Stimulated activated naive CD8-positive, alpha-beta T cell treated with anti-CD3 and anti-CD28 coated beads, Interleukin-15, amount 100 ng/mL, for 72 hours (primary cell): ENCODE measurements at regions not wholly inside any gene's neighbourhood (a gene's known extent, or its start where the extent isn't known, plus 50 kb on each side); places are given as distances from the start of the nearest gene placed in this dataset.

Source experiments
- ATAC-seq: fragments of 150-1000 bp; cut with Tn5 transposase; 2 replicates; pipeline ENCODE4 v1.10.0; 2021; ENCODE audit warnings: mild to moderate bottlenecking, moderate library complexity
- DNase-seq, 2 donors: peaks; one replicate each; pipeline ENCODE4 v3.0.0; 2021 to 2022
- H3K27ac Mint-ChIP-seq, 2 donors: one replicate each; pipeline ENCODE4 v1.8.0; 2022; ENCODE audit warnings: mild to moderate bottlenecking in 2 of 2, mixed read lengths in 2 of 2, moderate library complexity in 2 of 2
- H3K27me3 Mint-ChIP-seq: one replicate; pipeline ENCODE4 v1.8.0; 2022; ENCODE audit warnings: mixed read lengths
- H3K4me1 Mint-ChIP-seq: one replicate; pipeline ENCODE4 v1.8.0; 2022; ENCODE audit warnings: mild to moderate bottlenecking, mixed read lengths
- H3K4me3 Mint-ChIP-seq, 2 donors: one replicate each; pipeline ENCODE4 v1.8.0; 2022; ENCODE audit warnings: mild to moderate bottlenecking in 2 of 2, mixed read lengths in 2 of 2, moderate library complexity in 1 of 2
- H3K9me3 Mint-ChIP-seq, 2 donors: one replicate each; pipeline ENCODE4 v1.8.0; 2022; ENCODE audit warnings: mixed read lengths in 2 of 2

DNA sequence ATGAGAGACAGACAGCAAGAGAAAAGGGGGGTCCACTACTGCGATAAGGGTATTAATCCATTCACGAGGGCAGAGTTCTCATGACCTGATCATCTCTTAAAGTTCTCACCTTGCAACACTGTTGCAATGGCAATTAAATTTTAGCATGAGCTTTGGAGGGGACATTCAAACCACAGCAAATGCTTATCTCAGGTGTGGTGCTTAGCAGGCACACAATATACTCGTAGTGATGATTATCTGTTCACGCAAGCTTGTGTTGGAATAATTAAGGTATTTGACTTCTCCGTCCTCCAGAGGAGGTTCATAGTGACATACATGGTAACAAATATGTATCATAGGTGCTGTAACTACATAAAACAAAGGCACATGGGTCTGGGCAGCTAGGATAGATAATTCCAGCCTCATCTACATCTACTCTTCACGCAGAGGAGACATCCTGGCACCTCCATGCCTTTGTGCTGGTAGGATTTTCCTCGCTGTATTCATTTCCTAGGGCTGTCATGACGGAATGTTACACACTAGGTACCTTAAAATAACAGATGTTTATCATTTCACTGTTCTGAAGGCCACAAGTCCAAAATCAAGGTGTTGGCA is 221.2 kb downstream of the RBM19 start:
- Mint-ChIP-seq H3K27me3 (peaks cover 57% of the 10 kb centered on the region), H3K9me3 (no peaks in the 10 kb centered on the region), H3K4me3 (no peak overlapping the region), H3K27ac (no peak overlapping the region), H3K4me1 (no peaks in the 10 kb centered on the region)
- ATAC-seq: no peak
- no peak for DNase-seq

DNA sequence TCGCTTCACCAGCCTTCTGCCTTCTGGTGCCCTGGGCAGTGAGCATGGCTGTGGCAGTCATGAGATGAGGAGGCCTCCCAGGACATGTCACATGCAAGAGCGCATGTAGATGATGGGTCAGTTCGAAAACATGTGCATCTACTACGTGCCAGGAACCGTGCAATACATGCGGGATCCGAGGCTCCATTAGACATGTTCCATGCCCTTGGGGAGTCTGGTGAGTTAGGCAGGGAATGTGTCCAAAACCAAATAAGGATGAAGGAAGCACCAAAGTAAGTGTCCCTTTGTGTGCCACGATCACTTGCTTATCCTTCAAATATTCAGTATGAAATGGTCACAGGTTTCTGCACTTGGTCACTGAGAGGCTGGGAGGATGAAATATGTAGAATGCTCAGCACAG is 223.3 kb downstream of the RBM19 start:
- no peaks in the 10 kb centered on the region for H3K4me1 Mint-ChIP-seq
- peaks cover 61% of the 10 kb centered on the region for H3K27me3 Mint-ChIP-seq
- H3K27ac Mint-ChIP-seq: no peak overlapping the region
- H3K9me3 Mint-ChIP-seq: no peaks in the 10 kb centered on the region
- H3K4me3 Mint-ChIP-seq: no peak overlapping the region
- DNase-seq (no peak), ATAC-seq (no peak)

DNA sequence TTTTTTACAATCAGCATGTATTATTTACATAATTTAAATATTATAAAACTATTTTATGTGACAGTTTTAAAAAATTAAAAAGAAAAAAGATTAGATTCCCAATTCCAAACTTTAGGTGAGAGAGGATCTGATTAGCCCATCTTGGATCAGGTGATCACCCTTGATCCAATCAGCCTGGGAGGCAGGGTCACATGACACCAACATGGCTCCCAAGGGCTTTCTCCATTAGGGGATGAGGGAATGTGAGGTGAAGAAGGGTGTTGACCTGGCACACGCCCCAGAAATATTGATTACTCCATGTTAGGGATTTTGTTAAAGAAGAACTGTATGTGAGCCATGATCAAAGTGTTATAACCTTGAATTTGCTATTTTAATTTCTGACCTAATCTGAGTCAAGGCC is 225.4 kb downstream of the RBM19 start:
- peaks cover 61% of the 10 kb centered on the region for H3K27me3 Mint-ChIP-seq

DNA sequence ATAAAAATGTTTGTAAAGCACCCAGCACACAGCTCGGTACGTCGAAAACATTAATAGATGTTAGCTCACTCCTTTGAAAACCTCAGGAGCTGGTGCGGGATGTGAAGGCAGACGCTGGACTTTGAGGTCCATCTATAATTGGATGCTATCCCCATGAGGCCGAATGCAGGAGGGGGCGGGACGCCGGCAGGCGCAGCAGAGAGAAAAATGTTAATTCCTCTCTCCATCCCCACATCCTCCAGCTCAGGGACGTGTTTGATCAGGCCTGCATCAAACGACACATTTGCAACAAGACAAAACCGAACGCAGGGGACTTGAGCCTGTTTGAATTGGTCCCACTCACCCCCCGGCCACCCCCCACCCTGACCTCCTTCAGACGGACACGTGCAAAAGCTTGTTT is 231.0 kb downstream of the RBM19 start:
- DNase-seq (no peak), ATAC-seq (no peak)
- H3K4me3 Mint-ChIP-seq: no peak overlapping the region
- H3K4me1 Mint-ChIP-seq: no peaks in the 10 kb centered on the region
- no peak overlapping the region for H3K27ac Mint-ChIP-seq
- peaks cover 51% of the 10 kb centered on the region for H3K27me3 Mint-ChIP-seq
- no peaks in the 10 kb centered on the region for H3K9me3 Mint-ChIP-seq

More for the DNA sequence above, 225.4 kb downstream of the RBM19 start:
- DNase-seq: no peak
- no peaks in the 10 kb centered on the region for H3K9me3 Mint-ChIP-seq
- H3K4me3 Mint-ChIP-seq: no peak overlapping the region
- ATAC-seq: no peak
- no peak overlapping the region for H3K27ac Mint-ChIP-seq
- no peaks in the 10 kb centered on the region for H3K4me1 Mint-ChIP-seq

DNA sequence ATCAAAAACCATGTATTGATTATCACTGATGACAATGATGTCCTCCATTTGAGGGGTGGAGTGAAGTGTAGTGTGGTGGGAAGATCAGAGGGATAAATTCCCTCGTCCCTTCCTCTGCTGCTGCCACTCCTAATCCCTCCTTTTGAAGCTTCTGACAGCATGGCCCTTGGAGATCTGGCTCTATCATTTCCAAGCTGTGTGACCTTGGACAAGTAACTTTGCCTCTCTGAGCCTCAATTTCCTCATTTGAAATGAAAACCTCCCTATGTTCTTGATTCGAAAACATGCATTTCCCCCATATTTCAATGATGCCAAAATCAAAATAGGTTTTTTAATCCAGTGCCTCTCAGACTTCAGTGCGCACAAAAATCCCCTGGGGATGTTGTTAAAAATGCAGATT is 231.6 kb downstream of the RBM19 start:
- ATAC-seq: no peak
- Mint-ChIP-seq H3K9me3 (no peaks in the 10 kb centered on the region), H3K4me3 (no peak overlapping the region), H3K27ac (no peak overlapping the region), H3K27me3 (peaks cover 49% of the 10 kb centered on the region), H3K4me1 (no peaks in the 10 kb centered on the region)
- no peak for DNase-seq

DNA sequence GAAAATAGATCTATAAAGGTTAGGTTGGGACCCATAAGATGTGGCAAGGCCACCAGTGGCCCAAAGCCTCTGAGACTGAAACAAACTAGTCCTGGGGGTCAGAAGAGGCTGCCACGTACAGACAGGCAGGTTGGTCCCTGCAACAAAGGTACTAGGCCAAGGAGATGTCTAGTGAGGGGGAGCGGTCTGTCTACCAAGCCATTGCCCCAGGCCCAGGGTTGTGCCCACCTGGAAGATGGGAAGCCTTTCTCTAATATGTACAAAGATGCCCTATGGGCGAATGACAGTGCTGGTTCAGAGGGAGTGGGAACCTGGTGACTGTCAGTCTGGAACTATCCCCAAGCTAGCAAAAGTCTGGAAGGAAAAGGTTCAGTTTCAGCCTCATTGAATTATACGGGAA is 233.2 kb downstream of the RBM19 start:
- ATAC-seq: no peak
- H3K4me3 Mint-ChIP-seq: no peak overlapping the region

DNA sequence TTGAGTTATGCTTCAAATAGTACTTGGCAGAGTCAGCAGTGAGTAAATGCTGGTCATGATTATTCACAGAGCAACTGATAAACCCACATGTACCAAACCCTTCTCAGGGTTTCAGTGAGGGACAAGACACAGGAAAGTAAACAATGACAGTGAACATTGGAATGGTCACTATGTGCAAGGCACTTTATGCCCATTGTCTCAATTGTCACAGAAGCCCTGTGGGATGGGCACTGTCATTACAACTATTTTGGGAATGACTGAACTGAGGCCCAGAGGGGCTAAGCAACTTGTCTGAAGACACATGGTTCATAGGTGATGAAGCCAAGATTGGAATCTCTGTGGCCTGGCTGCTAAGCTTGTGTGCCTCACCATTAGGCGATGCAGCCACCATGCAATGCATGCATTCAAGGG is 238.5 kb downstream of the RBM19 start:
- peaks cover 11% of the 10 kb centered on the region for H3K27me3 Mint-ChIP-seq
- H3K4me3 Mint-ChIP-seq: no peak overlapping the region
- H3K27ac Mint-ChIP-seq: no peak overlapping the region
- H3K9me3 Mint-ChIP-seq: peaks cover 0 to 4% of the 10 kb centered on the region in 2 donors
- ATAC-seq (no peak), DNase-seq (no peak)
- no peaks in the 10 kb centered on the region for H3K4me1 Mint-ChIP-seq

More for the DNA sequence above, 233.2 kb downstream of the RBM19 start:
- Mint-ChIP-seq H3K27me3 (peaks cover 34% of the 10 kb centered on the region), H3K4me1 (no peaks in the 10 kb centered on the region), H3K27ac (no peak overlapping the region), H3K9me3 (no peaks in the 10 kb centered on the region)
- DNase-seq: no peak

DNA sequence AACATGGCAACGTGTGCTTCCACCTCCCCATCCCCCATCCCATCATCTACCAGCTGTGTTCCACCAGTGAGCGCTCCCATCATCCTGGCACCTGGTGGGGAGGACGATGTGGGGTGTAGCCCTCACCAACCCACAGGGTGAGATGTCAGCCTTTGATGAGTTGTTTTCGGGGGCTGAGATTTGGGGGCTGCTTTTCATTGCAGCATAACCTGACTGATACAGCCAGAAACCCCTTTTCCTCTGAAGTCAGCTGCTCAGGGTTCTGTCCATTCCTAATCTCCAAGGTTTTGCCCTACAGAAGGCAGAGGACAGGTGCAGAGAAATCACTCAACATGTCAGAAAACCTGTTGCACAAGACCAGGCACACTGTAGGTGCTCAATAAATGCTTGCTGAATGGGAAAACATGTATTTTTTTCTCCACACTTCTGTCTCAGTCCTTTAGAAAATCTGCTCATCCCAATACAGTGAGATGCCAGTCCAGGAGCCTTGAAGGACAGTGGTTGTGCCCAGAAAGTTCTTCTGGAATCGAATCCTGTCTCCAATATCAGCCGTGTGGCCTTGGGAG is 239.8 kb downstream of the RBM19 start:
- no peak overlapping the region for H3K27ac Mint-ChIP-seq
- no peak overlapping the region for H3K4me3 Mint-ChIP-seq
- H3K4me1 Mint-ChIP-seq: no peaks in the 10 kb centered on the region
- DNase-seq (no peak), ATAC-seq (no peak)
- peaks cover 0 to 4% of the 10 kb centered on the region in 2 donors for H3K9me3 Mint-ChIP-seq
- peaks cover 11% of the 10 kb centered on the region for H3K27me3 Mint-ChIP-seq

DNA sequence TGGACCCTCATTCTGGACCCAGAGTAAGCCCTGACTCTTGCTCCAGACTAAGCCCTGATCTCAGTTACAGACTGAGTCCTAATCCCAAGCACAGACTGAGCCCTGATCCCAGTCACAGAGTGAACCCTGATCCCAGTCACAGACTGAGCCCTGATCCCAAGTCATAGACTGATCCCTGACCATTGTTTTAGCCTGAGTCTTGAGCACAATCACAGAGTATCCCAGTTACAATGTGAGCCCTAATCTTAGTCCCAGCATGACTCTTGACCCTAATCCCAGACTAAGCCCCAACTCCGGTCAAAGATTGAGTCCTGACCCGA is 240.6 kb downstream of the RBM19 start:
- Mint-ChIP-seq H3K4me3 (no peak overlapping the region), H3K27ac (no peak overlapping the region), H3K27me3 (peaks cover 16% of the 10 kb centered on the region), H3K9me3 (peaks cover 0 to 4% of the 10 kb centered on the region in 2 donors), H3K4me1 (no peaks in the 10 kb centered on the region)
- ATAC-seq (no peak), DNase-seq (no peak)

DNA sequence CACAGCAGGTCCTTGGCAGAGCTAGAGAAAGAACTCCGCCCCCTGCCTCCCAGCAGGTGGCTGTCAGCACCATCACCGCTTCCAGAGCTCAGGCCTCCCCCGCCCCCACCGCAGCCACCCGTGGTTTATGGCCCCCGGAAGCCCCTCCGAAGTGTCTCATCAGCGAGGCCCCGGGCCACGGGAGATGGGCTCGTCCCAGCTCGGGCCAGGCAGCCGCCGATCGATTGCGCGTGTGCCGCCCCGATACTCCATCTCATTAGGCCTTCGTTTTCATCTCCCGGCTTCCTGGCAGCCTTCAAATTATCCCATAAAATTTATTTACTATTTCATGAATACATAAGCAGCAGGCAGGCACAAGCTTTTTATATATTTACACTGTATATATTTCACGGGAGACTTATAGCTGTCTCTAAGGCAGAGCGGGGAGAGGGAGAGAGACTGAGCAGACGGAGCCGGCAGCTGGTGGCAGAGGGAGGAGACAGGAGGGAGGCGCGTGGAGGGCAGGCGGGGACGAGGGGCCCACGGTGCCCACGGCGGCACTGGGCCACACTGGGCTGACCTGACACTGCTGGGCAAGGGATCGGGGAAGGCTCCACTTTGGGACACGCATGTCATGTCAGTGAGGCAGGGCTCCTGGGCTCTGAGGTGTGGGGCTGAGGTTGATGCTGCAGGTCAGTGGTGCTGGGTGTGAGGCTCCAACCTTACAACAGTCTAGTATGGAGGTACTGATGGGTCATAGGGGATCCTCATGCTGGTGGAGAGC is 241.2 kb downstream of the RBM19 start:
- Mint-ChIP-seq H3K27me3 (peaks cover 19% of the 10 kb centered on the region), H3K4me1 (no peaks in the 10 kb centered on the region), H3K27ac (no peak overlapping the region), H3K9me3 (peaks cover 0 to 4% of the 10 kb centered on the region in 2 donors), H3K4me3 (no peak overlapping the region)
- no peak for ATAC-seq
- no peak for DNase-seq

DNA sequence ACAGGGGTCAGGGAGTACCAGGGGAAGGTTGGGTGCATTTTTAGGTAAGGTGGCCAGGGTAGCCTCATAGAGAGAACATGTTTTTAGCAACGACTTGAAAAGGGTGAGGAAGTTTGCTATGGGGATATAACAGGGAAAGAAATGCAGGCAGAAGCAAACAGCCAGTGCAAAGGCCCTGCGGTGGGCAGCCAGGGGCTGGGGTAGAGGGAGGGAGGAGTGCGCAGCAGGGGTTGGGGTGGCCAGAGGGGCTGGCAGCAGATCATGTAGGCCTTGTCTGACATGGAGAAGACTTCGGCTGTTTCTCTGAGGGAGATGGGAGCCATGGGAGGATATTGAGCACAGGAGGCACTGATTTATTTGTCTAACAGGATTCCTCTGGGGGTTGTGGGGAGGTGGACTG is 242.5 kb downstream of the RBM19 start:
- Mint-ChIP-seq H3K4me3 (no peak overlapping the region), H3K27ac (no peak overlapping the region)

DNA sequence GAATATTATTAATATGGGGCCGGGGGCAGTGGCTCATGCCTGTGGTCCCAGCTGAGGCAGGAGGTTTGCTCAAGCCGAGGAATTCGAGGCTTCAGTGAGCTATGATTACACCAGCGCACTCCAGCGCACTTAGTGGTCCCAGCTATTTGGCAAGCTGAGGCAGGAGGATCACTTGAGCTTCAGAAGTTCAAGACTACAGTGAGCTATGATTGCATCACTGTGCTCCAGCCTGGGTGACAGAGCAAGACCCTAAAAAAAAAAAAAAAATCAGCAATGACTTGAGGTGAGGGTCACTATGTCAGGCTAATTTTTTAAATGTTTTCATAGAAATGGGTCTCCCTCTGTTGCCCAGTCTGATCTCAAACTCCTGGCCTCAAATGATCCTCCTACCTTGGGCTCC is 243.4 kb downstream of the RBM19 start:
- H3K4me3 Mint-ChIP-seq: no peak overlapping the region

More for the DNA sequence above, 242.5 kb downstream of the RBM19 start:
- ATAC-seq (no peak), DNase-seq (no peak)
- peaks cover 31% of the 10 kb centered on the region for H3K27me3 Mint-ChIP-seq
- H3K4me1 Mint-ChIP-seq: no peaks in the 10 kb centered on the region
- H3K9me3 Mint-ChIP-seq: peaks cover 0 to 4% of the 10 kb centered on the region in 2 donors

DNA sequence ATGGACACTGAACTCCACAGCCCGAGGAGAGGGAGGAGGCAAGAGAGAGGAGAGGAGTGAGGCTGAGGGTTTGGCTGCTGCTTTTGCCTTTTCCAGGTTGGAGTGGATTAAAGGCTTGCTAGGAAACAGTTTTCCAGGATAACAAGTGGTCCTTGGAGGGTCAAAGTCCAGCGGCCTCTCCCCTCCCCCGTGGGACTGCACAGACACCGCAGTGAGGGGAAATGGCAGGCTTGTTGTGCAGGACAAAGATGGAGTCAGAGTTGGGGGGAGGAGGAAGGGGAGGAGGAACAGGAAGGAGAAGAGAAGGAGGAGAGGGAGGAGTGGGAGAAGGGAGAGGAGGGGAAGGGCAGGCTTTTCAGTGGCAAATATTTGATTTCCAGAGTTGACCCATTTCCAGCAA is 245.5 kb downstream of the RBM19 start:
- no peak overlapping the region for H3K4me3 Mint-ChIP-seq
- H3K4me1 Mint-ChIP-seq: no peaks in the 10 kb centered on the region
- H3K9me3 Mint-ChIP-seq: no peaks in the 10 kb centered on the region

More for the DNA sequence above, 243.4 kb downstream of the RBM19 start:
- H3K9me3 Mint-ChIP-seq: peaks cover 0 to 4% of the 10 kb centered on the region in 2 donors
- no peak for ATAC-seq
- H3K27me3 Mint-ChIP-seq: peaks cover 33% of the 10 kb centered on the region
- no peaks in the 10 kb centered on the region for H3K4me1 Mint-ChIP-seq
- no peak for DNase-seq
- no peak overlapping the region for H3K27ac Mint-ChIP-seq

DNA sequence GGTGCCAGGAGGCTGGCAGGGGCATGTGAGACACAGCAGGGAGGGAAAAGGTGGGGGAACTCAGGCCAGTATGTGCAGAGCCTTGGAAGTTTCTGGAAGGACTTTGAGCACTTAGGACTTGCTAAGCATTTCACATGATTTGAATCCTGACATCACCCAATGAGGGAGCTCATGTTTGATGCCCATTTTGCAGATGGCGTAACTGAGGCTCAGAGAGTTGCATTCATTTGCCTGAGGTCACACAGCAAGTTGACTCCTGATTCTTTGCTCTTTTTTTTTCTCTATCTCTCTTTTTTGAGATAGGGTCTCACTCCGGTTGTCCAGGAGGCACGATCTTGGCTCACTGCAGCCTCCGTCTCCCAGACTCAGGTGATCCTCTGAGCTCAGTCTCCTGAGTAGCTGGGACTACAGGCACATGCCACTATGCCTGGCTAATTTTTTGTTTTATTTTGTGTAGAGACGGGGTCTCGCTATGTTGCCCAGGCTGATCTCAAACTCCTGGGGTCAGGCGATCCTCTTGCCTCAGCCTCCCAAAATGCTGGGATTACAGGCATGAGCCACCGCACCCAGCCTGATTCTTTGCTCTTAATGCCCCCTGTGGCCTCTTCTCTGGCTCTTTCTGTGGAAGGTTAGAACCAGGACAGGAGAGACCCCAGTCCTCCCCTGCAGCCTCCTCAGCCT is 246.1 kb downstream of the RBM19 start:
- Mint-ChIP-seq H3K4me3 (no peak overlapping the region), H3K9me3 (no peaks in the 10 kb centered on the region), H3K27ac (no peak overlapping the region), H3K27me3 (peaks cover 33% of the 10 kb centered on the region), H3K4me1 (no peaks in the 10 kb centered on the region)
- ATAC-seq: no peak
- no peak for DNase-seq

More for the DNA sequence above, 245.5 kb downstream of the RBM19 start:
- H3K27ac Mint-ChIP-seq: no peak overlapping the region
- ATAC-seq (no peak), DNase-seq (no peak)
- H3K27me3 Mint-ChIP-seq: peaks cover 33% of the 10 kb centered on the region

DNA sequence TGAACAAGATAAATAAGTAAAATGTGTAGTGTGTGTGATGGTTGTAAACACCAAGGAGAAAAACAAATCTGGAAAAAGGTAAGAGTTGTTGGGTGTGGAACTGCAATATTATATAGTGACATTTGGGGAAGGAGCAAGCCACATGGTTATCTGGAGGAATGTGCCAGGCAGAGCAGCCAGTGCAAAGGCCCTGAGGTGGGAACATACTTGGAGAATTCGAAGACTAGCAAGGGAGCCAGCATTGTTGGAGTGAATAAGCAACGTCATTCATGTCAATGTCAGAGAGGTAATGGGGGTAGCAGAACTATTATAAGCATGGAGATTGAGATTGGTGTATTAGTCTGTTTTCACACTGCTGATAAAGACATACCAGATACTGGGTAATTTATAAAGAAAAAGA is 241.5 kb upstream of the LHX5 start:
- Mint-ChIP-seq H3K27ac (no peak overlapping the region), H3K27me3 (peaks cover 28% of the 10 kb centered on the region), H3K4me1 (no peaks in the 10 kb centered on the region), H3K9me3 (peaks cover 0 to 8% of the 10 kb centered on the region in 2 donors), H3K4me3 (no peak overlapping the region)
- DNase-seq: no peak
- ATAC-seq: no peak

DNA sequence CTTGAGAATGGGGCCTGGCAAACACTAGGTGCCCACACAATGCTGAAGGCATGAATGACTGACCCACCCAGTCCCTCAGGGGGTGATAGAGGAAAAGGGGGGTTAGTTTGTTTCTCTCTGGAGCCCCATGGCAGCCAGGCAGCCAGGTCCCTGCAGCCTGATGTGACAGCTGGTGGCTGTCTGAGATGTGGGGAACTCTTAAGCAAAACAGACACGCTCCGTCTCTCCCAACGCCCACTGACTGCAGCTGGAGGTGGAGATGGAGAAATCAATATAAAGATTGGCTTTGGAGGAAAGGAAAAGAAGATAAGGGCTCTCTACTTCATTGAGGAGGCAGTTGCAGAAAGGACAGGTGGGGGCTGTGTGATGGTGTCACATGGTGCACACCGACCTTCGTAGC is 240.8 kb upstream of the LHX5 start:
- DNase-seq (no peak), ATAC-seq (no peak)
- Mint-ChIP-seq H3K9me3 (peaks cover 0 to 8% of the 10 kb centered on the region in 2 donors), H3K27ac (no peak overlapping the region), H3K4me1 (no peaks in the 10 kb centered on the region), H3K27me3 (peaks cover 28% of the 10 kb centered on the region), H3K4me3 (no peak overlapping the region)
